Activated CD4-positive, alpha-beta T cell treated with anti-CD3 and anti-CD28 coated beads for 48 hours (primary cell): ENCODE measurements at regions not wholly inside any gene's neighbourhood (a gene's known extent, or its start where the extent isn't known, plus 50 kb on each side); places are given as distances from the start of the nearest gene placed in this dataset.

Source experiments
- DNase-seq: peaks from one replicate; pipeline ENCODE4 v3.0.0-alpha.2; 2020

- no peak for DNase-seq
These were observed 90.7 kb upstream of the PCDH18 start for GRCh38 chr4:137623013-137623412.

- DNase-seq: no peak
These were observed 88.8 kb upstream of the PCDH18 start for GRCh38 chr4:137621056-137621455.

DNA sequence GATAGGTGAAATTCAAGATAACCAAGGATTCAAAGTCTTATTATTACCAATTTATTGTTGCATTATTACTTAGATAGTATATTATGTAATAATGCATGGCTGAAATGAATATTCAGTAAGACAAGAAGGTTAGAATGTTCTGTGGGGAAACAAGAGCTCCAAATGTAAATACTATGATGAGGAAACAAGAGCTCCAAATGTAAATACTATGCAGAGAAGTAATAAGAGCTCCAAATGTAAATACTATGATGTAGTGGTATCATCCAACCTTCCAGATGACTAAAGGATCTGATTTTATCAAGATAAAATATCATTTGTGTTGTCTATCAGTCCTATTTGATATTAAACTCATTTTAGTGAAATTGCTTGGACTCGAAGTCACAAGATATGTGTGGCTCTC is 82.2 kb upstream of the PCDH18 start:
- DNase-seq: no peak

DNA sequence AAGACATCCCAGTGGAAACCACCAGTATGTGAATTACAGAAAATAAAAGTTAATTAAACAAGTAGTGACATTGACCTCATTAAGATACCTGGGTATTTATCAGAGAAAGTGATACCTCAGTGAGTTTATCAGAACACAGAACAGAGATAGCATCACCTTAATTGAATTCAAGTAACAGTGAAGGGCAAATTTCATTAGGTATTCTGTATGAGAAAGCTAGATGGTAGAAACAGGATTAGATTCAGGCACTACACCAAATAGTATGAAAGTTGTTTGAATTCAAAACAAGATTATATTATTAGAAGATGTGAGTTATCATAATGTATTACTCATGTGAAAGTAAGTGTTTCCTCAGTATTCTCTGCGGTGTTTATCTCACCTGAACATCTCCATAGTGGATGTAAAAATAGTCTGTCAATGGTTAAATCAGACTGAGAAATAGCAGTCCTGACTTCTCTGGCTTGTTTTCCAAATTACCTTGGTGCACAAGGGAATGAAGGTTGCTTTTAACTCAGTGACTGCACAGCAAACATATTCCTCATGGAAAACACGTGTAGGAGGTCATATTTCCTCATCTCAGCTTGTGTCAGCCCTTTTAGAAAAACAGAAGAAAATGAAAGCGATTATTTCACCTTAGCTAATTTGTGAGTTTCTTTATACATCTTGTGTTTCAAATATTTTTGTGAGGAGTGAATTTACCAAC is 79.9 kb upstream of the PCDH18 start:
- DNase-seq: no peak

DNA sequence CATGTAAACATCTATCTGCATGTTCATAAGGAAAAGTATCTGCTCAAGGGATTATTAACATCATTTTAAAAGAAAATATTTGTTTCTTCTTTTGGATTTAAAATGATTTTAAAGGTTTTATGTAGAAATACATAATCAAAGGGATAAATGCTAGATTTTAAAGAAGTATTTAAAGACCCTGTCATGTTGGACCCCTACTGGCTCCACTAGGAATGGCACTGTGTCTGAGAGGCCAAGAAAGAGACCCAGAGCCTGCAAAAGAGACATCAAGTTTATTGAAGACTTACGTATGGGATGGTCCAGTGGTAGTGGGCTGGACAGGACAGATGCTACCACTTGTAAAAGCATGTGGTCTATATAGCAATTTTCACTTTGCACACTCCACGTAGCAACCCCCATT is 78.7 kb upstream of the PCDH18 start:
- no peak for DNase-seq

DNA sequence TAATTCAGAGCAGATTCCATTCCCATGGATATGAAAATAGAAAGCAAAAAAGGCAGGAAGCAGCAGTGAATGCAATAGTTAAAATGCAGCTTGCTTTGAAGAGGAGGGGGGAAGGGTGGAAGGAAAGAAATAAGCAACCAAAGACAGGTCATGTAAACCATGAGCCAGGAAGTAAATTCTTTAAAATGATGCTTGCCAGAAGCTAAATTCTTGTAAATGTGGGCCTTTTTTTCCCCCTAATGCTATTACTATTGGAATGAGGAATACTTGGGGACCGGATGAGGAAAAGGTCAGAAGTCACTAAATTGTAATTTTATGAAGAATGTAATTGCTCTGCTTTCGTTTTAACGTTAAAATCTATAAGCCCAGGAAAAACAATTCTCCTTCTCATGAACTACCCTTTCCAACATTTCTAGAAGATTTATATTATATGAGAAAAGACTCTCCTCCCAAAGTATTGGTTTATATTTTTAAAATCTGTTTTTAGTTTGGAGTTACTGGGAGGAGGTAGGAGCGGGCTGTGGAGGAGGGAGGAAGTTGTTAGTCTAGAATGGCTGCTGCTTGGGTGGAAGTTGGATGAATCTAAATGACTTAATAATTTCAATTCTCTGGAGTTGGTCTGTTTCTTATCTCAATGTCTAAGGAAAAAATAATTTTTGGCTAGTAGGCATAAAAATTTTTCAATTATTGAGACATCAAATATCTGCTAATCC is 77.6 kb upstream of the PCDH18 start:
- DNase-seq: no peak

DNA sequence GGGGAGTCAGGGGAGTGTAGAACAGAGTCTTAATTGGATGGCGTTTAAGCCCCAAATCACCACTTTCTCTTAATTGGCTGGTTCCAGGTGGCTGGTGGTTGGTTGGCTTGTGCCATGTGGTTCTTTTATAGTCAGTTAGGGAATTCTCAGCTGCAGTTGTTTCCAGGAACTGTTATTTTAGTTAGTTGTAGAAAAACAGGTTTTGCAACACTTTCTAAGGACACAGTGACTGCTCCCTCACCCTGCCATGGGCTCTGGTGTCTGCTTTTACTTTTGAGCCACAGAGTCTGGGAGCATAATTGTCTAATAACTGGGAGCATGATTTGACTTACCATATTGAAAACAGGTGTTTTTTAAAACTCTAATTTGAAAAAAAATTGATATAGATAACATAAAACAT is 75.8 kb upstream of the PCDH18 start:
- DNase-seq: no peak

DNA sequence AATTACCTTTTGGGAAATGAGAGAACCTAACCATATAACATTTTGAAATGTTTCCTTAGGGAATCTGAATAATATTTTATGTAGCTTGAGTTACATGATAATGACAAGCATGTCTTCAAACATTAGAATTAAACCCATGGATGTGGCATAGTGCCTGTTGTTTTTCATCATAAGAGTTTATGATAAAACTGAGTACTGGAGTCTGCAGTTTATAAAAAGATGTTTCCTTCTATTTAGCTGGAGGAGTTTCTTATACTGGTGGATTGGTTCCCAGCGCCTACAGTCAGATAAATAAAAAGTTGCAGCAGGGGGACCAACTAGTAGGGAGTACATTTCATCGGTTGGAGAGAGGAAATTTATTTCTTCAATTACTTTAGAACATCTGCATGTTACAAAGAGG is 70.1 kb upstream of the PCDH18 start:
- DNase-seq: no peak

- DNase-seq: no peak
These were observed 69.6 kb upstream of the PCDH18 start for GRCh38 chr4:137601934-137602333.

DNA sequence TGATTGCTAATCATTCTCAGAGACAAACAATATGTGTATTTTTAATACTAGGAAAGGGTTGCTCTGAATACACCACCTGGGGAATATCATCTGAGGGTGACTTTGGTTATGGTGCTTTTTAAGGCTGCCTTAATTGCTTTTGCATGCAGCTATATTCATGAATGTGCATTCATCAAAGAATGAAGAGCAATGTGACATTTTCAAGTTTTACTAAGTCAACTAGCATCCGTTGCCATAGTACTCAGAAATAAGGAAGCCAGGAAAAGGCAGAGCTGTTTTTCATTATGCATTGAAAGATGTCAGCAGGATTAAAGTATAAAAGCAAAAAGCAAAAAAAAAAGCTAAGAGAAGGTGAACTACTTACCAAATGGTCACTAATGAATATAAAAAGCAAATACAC is 67.4 kb upstream of the PCDH18 start:
- no peak for DNase-seq

GRCh38 chr4:137597752-137598430 is 65.6 kb upstream of the PCDH18 start:
- DNase-seq: no peak

DNA sequence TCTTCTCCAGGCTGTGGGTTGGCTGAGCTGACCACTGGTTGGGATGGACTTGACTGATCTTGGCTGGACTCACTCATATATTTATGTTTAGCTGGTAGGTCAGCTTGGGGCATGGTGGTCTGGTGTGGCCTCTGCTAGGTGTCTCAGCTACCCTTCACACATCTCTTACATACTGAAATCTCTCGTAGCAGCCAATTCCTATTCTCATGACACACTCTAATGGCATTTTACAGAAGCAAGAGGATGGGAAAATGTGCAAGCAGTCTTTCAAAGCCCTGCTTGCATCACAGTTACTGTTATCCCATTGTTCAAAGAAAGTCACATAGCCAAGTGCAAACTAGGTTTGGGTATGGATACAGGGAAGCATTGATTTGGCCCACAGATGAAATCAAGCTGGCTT is 55.5 kb upstream of the PCDH18 start:
- no peak for DNase-seq

- no peak for DNase-seq
These were observed 51.4 kb upstream of the PCDH18 start for GRCh38 chr4:137583671-137584070.
